Right lobe of liver (tissue), 6 donors: ENCODE measurements at regions not wholly inside any gene's neighbourhood (a gene's known extent, or its start where the extent isn't known, plus 50 kb on each side); places are given as distances from the start of the nearest gene placed in this dataset.

ENCODE experiments used
- ATAC-seq, 4 donors: fragments of 200-7000 bp; cut with Tn5 transposase; one replicate each; pipeline ENCODE4 v1.9.1; 2020; ENCODE audit warnings: mild to moderate bottlenecking in 4 of 4, moderate library complexity in 4 of 4
- DNase-seq, 3 donors: peaks; one replicate each; pipeline ENCODE4 v3.0.0-alpha.2; 2020
- H3K27ac ChIP-seq, 3 donors: fragments of 200-600 bp; one replicate each; pipeline ENCODE4 v1.8.0; 2022
- H3K27me3 ChIP-seq, 2 donors: fragments of 200-600 bp; one replicate each; pipeline ENCODE4 v1.8.0; 2022
- H3K36me3 ChIP-seq, 4 donors: fragments of 200-600 bp; sonication (generic) in 1 of 4; one replicate each; pipeline versions ENCODE4 v1.5.1 to v1.8.0; 2017 to 2022; ENCODE audit warnings: control low read depth in 1 of 4
- H3K4me1 ChIP-seq, 4 donors: fragments of 200-600 bp; sonication (generic) in 1 of 4; one replicate each; pipeline versions ENCODE4 v1.5.1 to v1.8.0; 2017 to 2022; ENCODE audit warnings: control low read depth in 1 of 4
- H3K4me3 ChIP-seq, 3 donors: fragments of 200-600 bp; one replicate each; pipeline ENCODE4 v1.8.0; 2022
- H3K9me3 ChIP-seq, 4 donors: fragments of 200-600 bp; sonication (generic) in 1 of 4; one replicate each; pipeline versions ENCODE4 v1.5.1 to v1.8.0; 2017 to 2022; ENCODE audit warnings: control low read depth in 1 of 4
- POLR2A ChIP-seq: fragments of 450-650 bp; IDR thresholded peaks from one replicate; pipeline ENCODE4 v1.6.1; 2017; ENCODE audit warnings: antibody characterized with exemption, mild to moderate bottlenecking
- WGBS: methylation state at CpG from one replicate; pipeline ENCODE4 v1.1.6; 2018; ENCODE audit warnings: low coverage, low lambda C conversion rate; ENCODE audit not compliant: insufficient coverage; ENCODE audit errors: missing lambda C conversion rate; 5-methylcytosine and 5-hydroxymethylcytosine counted together
- intact Hi-C, 2 donors: fragments of 100-400 bp; cut with DNase I; formaldehyde crosslinking; loops; one replicate each; pipeline versions ENCODE4 v1.11.2 to v1.14.1; 2022
- TF ChIP-seq, protein P1 (sequence below), 4 donors: fragments of 200-600 bp in 3 of 4; fragments of 450-650 bp in 1 of 4; IDR thresholded peaks; one replicate each; pipeline versions ENCODE4 v1.5.1 to v1.8.0; 2016 to 2022; ENCODE audit warnings: antibody characterized with exemption in 4 of 4, mild to moderate bottlenecking in 2 of 4
- donor health status: DM: no; HTN: yes; CAD: no.
- donor health status: DM: no; HTN: no; CAD: no.
- donor health status: DM: no; HTN: no; CAD: no.
- donor health status: DM: no; HTN: yes; CAD: no.
- donor health status: DM: no; HTN: yes; CAD: no.

DNA sequence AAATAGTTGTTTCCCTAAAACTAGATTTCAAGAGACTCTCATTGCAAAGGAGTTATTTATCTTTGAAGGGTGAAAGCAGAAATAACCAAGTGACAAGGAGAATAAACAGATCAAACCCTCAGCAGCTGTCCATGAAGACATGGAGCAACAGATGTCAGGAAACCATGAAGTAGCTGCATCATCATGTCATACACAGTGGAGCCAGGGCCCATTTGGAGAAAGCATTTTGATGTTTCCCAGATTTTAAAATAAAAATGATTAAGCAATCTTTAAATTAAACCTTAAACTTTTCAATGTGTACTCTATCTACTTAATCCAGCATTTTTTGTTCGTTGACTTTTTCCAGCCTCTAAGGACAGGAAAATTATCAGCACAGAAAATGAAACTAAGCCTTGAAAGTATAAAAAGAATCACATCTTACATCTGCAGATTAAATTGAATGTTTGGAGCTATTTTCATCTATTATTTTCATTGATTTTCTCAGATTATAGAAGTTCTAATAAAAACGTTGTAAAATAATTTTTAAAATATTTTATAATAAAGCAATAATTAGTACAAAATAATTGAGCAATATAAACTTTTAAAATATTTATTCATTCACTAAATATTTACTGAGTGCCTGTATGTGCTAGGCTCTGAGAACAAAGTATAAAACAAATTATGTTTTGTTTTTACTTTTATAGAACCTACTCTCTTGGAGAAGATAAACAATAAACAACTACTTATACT is 860.1 kb downstream of the BCL11A start:
- no peaks in the 10 kb centered on the region for H3K9me3 ChIP-seq
- H3K4me3 ChIP-seq: no peak overlapping the region
- intact Hi-C loops: no loop called here
- 42% methylated on average over 2 of the region's 2 CpGs for WGBS
- TF ChIP-seq, protein P1, sequence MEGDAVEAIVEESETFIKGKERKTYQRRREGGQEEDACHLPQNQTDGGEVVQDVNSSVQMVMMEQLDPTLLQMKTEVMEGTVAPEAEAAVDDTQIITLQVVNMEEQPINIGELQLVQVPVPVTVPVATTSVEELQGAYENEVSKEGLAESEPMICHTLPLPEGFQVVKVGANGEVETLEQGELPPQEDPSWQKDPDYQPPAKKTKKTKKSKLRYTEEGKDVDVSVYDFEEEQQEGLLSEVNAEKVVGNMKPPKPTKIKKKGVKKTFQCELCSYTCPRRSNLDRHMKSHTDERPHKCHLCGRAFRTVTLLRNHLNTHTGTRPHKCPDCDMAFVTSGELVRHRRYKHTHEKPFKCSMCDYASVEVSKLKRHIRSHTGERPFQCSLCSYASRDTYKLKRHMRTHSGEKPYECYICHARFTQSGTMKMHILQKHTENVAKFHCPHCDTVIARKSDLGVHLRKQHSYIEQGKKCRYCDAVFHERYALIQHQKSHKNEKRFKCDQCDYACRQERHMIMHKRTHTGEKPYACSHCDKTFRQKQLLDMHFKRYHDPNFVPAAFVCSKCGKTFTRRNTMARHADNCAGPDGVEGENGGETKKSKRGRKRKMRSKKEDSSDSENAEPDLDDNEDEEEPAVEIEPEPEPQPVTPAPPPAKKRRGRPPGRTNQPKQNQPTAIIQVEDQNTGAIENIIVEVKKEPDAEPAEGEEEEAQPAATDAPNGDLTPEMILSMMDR (IDR thresholded peaks at IDR 0.05): no peak
- TF ChIP-seq POLR2A: no peak
- DNase-seq (no peak), ATAC-seq (no peak)
- H3K4me1 ChIP-seq: no peaks in the 10 kb centered on the region
- no peaks in the 10 kb centered on the region for H3K27me3 ChIP-seq
- no peaks in the 10 kb centered on the region for H3K36me3 ChIP-seq
- no peak overlapping the region for H3K27ac ChIP-seq

DNA sequence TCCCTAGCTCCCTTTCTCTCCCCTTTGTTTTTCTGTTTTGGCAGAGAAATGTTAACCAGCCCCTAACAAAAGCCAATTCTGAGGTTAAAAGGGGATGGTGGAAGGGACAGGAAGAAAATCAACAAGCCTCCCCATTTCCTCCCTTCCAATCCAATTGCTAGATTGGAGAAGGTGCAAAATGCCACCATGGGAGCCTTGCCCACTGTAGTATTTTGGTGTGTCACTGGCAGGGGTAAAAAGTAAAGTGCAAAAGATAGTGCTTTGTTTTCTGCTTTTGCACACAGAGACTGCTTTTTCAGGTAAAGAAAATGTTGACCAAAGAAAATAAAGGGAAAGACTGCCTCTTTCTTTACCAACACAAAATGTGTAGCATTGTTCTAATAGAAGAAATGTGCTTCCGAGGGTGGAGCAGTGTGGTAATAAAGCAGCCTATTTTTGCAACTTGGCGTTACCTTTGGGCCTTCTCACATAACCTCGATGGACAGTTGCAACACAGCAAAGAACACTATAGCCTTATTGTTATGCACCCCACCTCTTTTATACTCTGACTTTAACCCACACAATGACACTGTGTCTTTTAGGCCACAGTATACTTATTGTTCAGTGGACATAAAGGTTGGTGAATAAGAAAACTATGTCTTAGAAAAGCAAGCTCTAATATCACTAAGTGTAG is 861.8 kb downstream of the BCL11A start:
- no peaks in the 10 kb centered on the region for H3K4me1 ChIP-seq
- 35% methylated on average over 2 of the region's 3 CpGs for WGBS
- H3K27ac ChIP-seq: no peak overlapping the region
- TF ChIP-seq, protein P1 (IDR thresholded peaks at IDR 0.05): no peak
- no peak for TF ChIP-seq POLR2A
- H3K4me3 ChIP-seq: no peak overlapping the region
- H3K36me3 ChIP-seq: no peaks in the 10 kb centered on the region
- H3K27me3 ChIP-seq: no peaks in the 10 kb centered on the region
- ATAC-seq (no peak), DNase-seq (no peak)
- intact Hi-C loops: no loop called here
- H3K9me3 ChIP-seq: no peaks in the 10 kb centered on the region

DNA sequence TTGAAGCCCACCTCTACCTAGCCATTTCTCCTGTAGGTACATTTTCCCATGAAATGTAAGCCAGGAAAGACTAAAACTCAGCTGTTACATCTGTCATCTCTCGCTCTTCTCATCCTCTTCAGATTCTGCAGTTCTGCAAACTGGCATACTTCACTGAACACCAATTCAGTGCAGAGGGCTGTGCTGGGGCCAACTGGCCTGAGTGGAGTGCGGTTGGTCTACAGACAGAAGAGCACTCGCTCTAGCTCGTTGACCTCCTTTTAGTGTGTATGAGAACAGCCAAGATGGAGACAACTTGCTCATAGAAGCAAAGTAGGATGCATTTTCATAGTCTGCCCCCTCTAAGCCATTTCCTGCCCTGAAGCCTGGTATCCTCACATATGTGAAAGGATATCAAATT is 862.6 kb downstream of the BCL11A start:
- WGBS: 71% methylated on average over 4 of the region's 4 CpGs
- intact Hi-C loops: no loop called here
- Histone ChIP-seq H3K9me3 (no peaks in the 10 kb centered on the region), H3K36me3 (no peaks in the 10 kb centered on the region), H3K27me3 (no peaks in the 10 kb centered on the region), H3K4me3 (no peak overlapping the region), H3K27ac (no peak overlapping the region), H3K4me1 (no peaks in the 10 kb centered on the region)
- ATAC-seq (no peak), DNase-seq (no peak)
- TF ChIP-seq, protein P1 (IDR thresholded peaks at IDR 0.05): no peak
- TF ChIP-seq POLR2A: no peak

DNA sequence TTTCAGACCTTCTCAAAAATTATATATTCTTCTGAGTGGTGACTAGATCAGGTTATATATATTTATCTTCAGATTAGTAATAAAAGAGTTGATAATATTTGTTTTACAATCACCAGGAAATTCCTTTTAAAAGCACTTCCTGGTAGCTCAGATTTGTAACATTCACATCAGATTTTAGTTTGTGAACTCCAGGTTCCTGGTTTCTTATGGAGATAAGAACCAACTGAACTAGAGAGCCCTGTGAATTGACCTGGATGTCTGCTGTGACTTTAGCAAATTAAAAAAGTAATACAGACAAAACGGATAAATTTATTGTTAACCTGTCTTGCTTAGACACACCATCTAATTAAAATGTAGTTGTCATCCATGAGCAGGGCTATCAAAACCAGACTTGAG is 868.7 kb downstream of the BCL11A start:
- no peak overlapping the region for H3K4me3 ChIP-seq
- DNase-seq: no peak
- H3K36me3 ChIP-seq: no peaks in the 10 kb centered on the region
- no peaks in the 10 kb centered on the region for H3K4me1 ChIP-seq
- intact Hi-C loops: no loop called here
- TF ChIP-seq, protein P1 (IDR thresholded peaks at IDR 0.05): no peak
- no peaks in the 10 kb centered on the region for H3K27me3 ChIP-seq
- ATAC-seq: no peak
- no peak overlapping the region for H3K27ac ChIP-seq
- no peaks in the 10 kb centered on the region for H3K9me3 ChIP-seq
- 52% methylated on average over 1 of the region's 1 CpG for WGBS
